ENCODE measurements at regions not wholly inside any gene's neighbourhood (a gene's known extent, or its start where the extent isn't known, plus 50 kb on each side); places are given as distances from the start of the nearest gene placed in this dataset.

- Histone ChIP-seq H3K4me2 (ENCODE audit: low read depth, low read length) (no peak overlapping the region), H3K9me3 (ENCODE audit: low read length) (peaks cover 38% of the 10 kb centered on the region; the same call in 1 of the 2 replicates), H3K9ac (ENCODE audit: insufficient read depth, low read depth, low read length) (no peak overlapping the region), H3K4me3 (replicated peaks in 1 of 3; ENCODE audit: insufficient read depth in 1 of 3, low read depth in 2 of 3, low read length in 3 of 3) (no peak overlapping the region), H3K79me2 (ENCODE audit: insufficient read depth, low read length) (no peaks in the 10 kb centered on the region), H4K20me1 (ENCODE audit: insufficient read depth, low read length) (no peaks in the 10 kb centered on the region), H2AFZ (ENCODE audit: low read length) (no peak overlapping the region), H3K27me3 (ENCODE audit: control insufficient read depth in 1 of 2, insufficient read depth in 2 of 2, low read length in 2 of 2) (no peaks in the 10 kb centered on the region), H3K36me3 (replicated peaks in 1 of 2; ENCODE audit: control insufficient read depth in 1 of 2, insufficient read depth in 2 of 2, low read length in 2 of 2) (no peaks in the 10 kb centered on the region), H3K4me1 (ENCODE audit: insufficient read depth, low read length) (no peaks in the 10 kb centered on the region), H3K27ac (ENCODE audit: extremely low read length, insufficient read depth, low read length) (no peak overlapping the region)
- TF ChIP-seq GZF1 (CRISPR knock-in tag; IDR thresholded peaks at IDR 0.05) (no peak), ZNF607 (CRISPR knock-in tag; IDR thresholded peaks at IDR 0.05; ENCODE audit: borderline replicate concordance) (no peak), SAFB2 (CRISPR knock-in tag; IDR thresholded peaks at IDR 0.05; ENCODE audit: borderline replicate concordance, low read depth) (no peak), CREB1 (IDR thresholded peaks at IDR 0.05) (0 out of 2 replicates have a peak, but pooled peaks have one; percentile 2), CREB1 (CRISPR knock-in tag; IDR thresholded peaks at IDR 0.05) (no peak), ZNF468 (CRISPR knock-in tag; IDR thresholded peaks at IDR 0.05) (no peak), ZNF747 (CRISPR knock-in tag; IDR thresholded peaks at IDR 0.05; ENCODE audit: borderline replicate concordance) (no peak), E2F2 (CRISPR knock-in tag; IDR thresholded peaks at IDR 0.05; ENCODE audit: borderline replicate concordance) (no peak), JARID2 (CRISPR knock-in tag; IDR thresholded peaks at IDR 0.05; ENCODE audit: insufficient replicate concordance) (no peak)
- intact Hi-C loops (cut with micrococcal nuclease; ENCODE audit: unreplicated experiment) = no loop called here
- no TSS peak for BruUV-seq (replicated peaks)
- POLR2A ChIA-PET = no interaction called here
- in situ Hi-C loops (cut with HindIII; ENCODE audit: extremely low pct_ligation_motif_present, low pct_unique_long_range_greater_than_20kb) = no loop called here
- no peak for DNase-seq (ENCODE audit: low spot score)
- CTCF ChIA-PET (ENCODE audit: low intra/inter-chr PET ratio, low total read pairs) = no interaction called here
- FAIRE-seq = no peak
- no peak for ATAC-seq
- WGBS (ENCODE audit: low lambda C conversion rate) = 40% methylated on average over 2 of the region's 2 CpGs
Measured at GRCh38 chr20:52539891-52540290, 348.3 kb upstream of the ZFP64 start.
